Right lung (tissue), 2 donors: ENCODE measurements at regions not wholly inside any gene's neighbourhood (a gene's known extent, or its start where the extent isn't known, plus 50 kb on each side); places are given as distances from the start of the nearest gene placed in this dataset.
"Not testable (repeated sequence)": the region's sequence is repeated elsewhere in the genome, so short reads cannot be mapped to it uniquely, and the experiment has no call there.

Experiments used
- DNase-seq, 2 donors: peaks; one replicate each; pipeline ENCODE4 v3.0.0-alpha.2; 2013

DNA sequence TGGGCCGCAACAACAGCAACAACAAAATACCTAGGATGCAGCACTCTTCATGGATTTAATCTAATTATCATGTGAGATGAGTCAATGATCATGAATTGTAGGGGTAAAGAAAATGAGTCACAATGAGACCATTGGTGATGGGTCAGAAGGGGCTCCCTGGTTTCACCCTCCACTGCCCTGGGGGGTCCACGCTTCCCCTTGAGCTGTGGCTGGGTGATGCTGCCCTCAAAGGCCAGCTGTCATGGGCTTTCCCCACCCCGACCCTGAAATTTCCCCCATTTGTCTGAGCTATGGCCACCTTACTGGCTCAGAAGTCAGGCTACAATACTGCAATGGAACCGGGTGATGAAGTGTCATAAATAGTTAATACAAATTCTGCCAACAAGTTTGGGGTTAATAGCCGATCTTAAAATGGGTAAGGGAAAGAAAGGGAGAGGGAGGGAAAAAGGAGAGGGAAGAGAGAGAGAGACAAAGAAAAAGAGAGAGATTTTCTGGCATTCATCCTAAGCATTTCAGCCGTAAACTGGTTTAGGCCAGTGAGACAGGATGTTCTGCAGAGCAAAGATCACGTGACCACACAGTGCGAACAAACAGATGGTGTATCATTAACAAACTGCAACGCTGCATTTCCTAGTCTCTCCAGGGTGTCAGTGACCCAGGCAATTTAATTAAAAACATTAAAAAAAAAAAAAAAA, 143.4 kb upstream of the ERRFI1 start:
- DNase-seq, result peak; percentile 87 to 90

DNA sequence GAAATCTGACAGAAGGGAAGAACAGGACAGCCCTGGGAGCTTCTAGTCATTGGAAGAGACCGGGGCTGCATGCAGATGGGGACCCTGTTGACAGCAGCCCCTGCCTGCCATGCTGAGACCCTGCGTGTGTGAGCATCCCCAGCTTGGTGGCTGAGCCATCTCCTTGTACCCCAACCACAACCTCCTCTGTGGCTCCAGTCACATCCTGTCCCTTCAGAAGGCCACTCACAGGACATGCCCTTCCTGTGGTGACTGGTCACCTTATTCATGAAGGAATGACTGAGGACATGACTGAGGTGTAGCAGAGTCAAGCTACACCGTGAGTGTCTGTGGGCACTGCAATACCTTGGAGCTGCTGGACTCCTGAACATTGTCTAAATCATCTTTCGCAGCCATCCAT, 141.8 kb upstream of the ERRFI1 start:
- DNase-seq, result no peak

DNA sequence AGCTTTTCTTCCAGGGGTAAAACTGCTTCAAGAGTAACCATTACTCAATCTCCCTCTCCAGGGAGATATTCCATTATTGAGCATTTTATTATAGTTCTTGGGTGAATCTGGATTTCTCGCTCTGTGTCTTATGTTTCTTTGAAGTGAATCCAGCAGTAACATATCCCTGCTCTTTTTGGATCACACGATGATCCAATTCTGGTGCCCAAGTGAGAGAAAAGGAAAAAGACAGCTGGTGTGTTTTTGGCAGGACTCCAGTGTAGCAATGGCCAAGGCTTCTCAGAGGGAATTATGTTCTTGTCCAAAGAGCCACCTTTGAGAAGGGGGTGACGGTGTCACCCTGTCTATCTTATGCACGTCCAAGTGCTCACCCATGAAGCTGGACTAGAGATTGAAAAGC, 140.3 kb upstream of the ERRFI1 start:
- peak in 1 of 2 donors; percentile 13 for DNase-seq

DNA sequence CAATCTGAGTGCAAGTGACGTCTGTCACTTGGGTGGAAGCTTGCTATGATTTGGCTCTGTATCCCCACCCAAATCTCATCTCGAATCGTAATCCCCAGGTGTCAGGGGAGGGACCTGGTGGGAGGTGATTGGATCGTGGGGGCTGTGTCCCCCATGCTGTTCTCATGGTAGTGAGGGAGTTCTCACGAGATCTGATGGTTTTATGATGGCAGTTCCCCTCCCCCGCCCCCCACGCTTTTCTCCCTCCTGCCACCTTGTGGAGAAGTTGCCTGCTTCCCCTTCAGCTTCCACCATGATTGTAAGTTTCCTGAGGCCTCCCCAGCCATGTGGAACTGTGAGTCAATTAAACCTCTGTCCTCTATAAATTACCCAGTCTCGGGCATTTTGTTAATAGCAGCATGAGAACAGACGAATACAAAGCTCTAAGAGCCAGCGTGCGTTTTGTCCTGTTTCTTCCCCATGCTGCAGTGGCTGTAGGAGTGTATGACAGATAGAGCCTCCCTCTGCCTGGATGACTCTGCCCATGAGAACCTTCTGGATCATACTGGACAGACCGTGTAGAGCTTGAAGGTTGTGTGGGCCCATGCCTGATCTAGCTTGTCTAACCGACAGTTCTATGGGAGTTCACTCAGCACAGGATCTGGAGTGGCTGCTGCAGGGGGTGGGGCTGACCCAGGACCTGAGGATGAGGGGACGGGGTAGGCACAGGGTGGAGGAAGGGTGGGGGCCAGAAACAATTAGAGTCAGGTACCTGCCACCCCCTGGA, 139.7 kb upstream of the ERRFI1 start:
- no peak for DNase-seq

DNA sequence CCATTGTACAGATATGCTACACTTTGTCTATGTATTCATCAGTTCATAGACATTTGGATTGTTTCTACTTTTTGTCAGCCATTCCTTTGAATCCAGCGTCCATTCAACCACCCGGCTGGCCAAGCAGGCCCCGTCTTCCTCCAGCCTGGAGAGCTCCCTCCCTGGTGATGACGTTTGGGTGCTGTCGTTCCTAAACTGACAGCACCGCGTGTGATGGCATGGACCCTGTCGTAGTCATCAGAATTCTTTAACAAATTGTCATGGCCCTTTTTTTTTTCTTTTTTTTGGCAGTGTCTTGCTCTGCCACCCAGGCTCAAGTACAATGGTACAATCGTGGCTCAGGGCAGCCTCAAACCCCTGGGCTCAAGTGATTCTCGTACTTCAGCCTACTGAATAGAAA, 138.6 kb upstream of the ERRFI1 start:
- no peak for DNase-seq

DNA sequence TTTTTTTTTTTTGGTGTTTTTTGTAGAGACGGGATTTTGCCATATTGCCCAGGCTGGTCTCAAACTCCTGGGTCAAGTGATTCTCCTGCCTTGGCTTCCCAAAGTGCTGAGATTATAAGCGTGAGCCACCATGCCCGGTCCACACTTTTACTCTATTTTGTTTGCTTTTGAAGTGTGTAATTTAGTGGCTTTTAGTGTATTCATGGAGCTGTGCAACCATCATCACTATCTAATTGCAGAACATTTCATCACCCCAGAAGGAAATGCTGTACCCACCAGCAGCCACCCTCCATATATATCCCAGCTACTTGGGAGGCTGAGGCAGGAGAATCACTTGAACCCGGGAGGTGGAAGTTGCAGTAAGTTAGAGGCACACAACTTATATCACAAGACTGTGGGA, 136.9 kb upstream of the ERRFI1 start:
- DNase-seq, result no peak

DNA sequence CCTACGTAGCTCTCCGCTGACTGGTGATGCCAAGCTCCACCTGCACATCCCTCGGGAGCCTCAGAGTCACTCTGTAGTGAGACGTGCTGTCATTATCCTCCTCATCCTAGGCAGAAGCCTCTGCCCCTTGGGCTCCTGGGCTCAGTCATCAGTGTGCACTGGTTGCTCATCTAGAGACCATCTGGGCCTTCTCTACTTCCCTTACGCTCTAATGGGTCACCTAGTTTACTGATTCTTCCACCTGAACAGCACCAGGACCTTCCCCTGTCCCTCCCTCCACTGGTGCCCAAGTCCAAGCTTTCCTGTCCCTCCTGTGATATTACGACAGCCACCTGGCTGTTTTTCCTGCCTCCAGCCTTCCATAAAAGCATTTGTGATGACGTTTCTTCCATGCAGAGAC, 136.1 kb upstream of the ERRFI1 start:
- no peak for DNase-seq

DNA sequence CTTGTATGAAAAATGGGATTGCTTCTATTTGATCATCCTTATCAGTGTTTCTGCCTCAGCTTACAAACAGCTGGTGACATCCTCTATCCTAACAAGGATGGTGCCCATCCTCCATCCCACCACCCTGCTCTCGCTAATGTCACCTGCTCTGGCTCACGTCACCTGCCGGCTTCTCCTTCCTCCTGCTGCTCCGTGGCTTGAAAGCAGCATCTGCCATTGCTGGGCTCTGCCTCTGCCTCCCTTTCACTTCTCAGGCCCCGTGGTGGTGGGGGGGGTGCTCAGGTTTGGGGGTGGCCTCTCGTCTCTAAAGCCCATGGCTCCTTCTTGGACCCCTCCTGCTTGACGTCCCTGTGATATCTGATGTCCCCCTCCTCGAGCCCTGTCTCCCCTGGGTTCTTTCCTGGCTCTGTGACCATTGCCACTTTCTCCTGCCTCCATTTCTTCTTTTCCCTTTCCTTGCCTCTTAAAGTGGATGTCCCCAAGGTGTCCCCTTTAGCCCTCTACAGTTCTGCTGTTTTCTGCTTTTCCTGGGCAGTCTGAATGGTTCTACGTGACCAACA, 135.5 kb upstream of the ERRFI1 start:
- DNase-seq, result no peak

DNA sequence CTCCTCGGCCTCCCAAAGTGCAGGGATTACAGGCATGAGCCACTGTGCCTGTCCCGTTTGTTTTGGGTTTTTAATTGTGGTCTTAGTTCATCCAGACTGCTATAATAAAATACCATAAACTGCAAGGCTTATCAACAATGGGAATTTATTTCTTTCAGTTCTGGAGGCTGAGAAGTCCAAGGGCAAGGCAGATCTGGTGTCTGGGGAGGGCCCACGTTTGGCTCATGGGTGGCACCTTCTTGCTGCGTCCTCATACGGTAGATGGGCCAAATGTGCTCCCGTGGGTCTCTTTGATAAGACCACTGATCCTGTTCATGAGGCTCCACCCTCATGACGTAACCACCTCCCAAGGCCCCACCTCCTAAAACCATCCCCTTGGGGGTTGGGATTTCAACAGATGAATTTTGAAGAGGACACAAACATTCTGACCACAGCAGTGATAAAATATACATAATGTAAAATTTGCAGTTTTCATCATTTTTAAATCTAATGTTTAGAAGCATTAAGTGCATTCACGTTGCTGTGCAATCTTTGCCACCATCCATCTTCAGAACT, 133.4 kb upstream of the ERRFI1 start:
- DNase-seq, result no peak

DNA sequence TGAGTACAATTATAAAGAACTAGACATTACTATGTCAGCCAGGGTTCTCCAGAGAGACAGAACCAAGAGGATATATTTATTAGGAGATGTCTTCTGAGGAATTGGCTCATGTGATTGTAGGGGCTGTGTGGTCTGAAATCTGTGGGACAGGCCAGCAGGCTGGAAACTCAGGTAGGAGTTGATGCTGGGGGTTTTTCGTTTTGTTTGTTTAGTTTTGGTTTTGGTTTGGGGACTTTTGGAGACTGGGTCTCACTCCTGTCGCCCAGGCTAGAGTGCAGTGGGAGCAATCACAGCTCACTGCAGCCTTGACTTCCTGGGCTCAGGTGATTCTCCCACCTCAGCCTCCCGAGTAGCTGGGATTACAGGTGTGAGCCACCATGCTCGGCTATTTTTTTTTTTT, 132.9 kb upstream of the ERRFI1 start:
- no peak for DNase-seq

DNA sequence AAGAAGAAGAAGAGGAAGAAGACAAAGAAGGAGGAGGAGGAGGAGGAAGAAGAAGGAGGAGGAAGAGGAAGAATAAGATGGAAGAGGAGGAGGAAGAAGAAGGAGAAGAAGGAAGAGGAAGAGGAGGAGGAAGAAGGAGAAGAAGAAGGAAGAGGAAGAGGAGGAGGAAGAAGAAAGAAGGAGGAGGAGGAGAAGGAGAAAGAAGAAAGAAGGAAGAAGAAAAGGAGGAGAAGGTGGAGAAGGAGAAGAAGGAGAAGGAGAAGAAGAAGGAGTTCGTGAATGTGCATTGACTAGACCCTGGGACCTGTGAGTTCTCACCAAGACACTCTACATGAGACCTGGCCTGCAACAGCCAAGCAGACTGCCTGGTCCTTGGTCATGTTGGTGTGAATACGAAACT, 131.7 kb upstream of the ERRFI1 start:
- DNase-seq, result no peak

DNA sequence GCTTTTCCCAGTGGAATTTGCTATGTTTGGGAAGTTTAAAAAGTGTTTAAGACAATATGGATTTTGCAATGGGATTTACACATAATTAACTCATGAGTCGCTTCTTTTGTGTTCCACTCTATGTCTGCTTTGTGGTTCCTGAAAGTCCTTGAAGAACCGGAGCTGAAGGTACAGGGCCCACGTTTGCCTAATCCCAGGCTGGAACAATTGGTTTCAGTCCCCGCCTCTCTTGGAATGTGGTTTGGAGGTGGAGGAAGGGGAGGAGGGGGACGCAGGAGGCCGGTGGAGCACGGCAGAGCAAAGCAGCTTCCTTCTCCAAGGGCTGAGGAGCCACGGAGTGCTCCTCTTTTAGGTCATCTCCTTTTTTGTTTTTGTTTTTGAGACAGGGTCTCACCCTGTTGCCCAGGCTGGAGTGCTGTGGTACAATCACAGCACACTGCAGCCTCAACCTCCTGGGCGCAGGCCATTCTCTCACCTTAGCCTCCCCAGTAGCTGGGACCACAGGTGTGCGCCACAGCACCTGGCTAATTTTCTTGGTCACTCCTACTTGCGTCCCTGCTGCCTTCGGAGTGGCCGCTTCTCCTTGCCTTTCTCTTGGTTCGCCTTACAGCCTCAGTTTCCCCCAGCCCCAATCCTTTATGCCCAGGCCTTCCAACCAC, 129.5 kb upstream of the ERRFI1 start:
- DNase-seq, result peak in 1 of 2 donors; percentile 20

DNA sequence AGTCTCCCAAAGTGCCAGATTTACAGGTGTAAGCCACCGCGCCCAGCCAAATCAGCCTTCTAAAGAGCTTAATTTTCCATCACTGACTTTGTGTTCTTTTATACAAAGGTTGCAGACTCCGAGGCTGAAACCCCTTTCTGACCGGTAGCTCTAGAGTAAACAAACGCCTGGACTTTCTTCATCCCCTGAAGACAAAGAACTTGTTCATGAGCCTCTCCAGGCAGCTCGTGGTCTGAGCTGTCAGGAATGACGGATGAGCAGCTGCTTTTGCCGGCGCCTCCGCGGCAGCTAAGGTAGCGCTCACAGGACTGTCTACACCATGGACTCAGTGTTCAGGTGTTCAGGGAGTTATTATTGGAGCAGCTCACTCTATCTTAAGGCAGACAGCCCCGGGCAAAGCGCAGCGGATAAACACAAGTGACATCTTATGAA, 128.5 kb upstream of the ERRFI1 start:
- DNase-seq, result no peak

DNA sequence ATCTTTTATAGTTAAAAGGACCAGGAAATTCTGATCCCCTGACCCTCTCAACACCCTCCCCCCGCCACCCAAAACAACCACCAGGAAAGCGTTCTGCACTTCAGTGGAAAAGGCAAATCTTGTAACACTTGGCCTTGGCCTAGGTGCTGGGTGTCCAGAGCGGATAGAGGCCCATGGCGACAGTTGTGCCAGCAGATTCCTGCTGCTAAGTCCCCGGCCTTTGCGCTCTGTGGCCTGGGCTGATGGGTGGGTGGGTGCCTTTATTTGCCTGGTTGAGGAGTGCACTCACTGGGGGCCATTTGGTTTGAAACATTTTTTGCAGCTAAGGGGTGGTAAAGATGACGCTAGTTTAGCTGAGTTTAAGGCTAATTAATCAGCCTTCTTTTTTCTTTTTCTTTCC, 127.9 kb upstream of the ERRFI1 start:
- DNase-seq, result no peak

DNA sequence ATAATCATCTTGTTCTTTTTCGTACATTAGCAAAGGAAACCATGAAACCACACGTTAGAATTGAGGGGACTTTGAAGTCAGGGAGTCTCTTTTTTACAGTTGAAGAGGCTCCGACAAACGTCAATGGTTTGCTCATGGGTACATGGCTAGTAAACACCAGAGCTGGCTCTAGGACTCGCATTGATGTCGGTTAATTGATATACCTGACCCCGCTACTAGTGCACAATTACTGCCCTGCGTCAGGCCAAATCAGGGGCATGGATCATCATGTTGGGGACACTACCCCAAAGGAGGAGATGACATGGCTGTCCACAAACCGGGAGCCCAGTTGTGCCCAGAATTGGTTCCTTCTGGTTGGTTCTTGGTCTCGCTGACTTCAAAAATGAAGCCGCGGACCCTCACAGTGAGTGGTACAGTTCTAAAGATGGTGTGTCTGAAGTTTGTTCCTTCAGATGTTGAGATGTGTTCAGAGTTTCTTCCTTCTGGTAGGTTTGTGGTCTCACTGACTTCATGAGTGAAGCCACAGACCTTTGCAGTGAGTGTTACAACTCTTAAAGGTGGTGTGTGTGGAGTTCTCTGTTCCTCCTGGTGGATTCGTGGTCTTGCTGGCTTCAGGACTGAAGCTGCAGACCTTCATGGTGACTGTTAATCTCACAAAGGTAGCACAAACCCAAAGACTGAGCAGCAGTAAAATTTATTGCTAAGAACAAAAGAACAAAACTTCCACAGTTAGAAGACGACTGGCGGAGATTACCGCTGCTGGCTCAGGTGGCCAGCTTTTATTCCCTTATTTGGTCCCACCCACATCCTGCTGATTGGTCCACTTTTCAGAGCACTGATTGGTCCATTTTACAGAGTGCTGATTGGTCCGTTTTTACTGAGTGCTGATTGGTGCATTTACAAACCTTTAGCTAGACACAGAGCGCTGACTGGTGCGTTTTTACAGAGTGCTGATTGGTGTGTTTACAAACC, 126.9 kb upstream of the ERRFI1 start:
- no peak for DNase-seq

DNA sequence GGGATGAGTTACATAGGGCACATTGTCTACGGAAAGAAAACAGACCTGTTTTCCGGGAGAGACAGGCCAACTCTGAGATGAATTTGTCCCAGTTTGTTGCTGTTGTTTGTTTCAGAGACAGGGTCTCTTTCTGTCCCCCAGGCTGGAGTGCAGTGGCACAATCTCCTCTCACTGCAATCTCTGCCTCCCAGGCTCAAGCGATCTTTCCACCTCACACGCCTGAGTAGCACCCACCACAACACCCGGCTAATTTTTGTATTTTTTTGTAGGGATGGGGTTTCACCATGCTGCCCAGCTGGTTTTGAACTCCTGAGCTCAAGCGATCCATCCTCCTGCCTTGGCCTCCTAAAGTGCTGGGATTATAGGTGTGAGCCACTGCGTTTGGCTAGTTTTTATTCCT, 125.5 kb upstream of the ERRFI1 start:
- DNase-seq, result no peak

DNA sequence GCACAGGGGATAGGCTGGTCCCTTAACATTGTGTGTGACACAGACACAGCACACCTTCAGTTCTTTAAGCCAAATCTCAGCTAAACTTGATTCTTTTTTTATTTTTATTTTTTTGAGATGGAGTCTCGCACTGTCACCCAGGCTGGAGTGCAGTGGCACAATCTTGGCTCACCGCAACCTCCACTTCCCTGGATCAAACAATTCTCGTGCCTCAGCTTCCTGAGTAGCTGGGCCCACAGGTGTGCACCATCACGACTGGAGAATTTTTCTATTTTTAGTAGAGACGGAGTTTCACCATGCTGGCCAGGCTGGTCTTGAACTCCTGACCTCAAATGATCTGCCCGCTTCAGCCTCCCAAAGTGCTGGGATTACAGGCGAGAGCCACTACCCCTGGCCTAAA, 123.6 kb upstream of the ERRFI1 start:
- not testable (repeated sequence) for DNase-seq

DNA sequence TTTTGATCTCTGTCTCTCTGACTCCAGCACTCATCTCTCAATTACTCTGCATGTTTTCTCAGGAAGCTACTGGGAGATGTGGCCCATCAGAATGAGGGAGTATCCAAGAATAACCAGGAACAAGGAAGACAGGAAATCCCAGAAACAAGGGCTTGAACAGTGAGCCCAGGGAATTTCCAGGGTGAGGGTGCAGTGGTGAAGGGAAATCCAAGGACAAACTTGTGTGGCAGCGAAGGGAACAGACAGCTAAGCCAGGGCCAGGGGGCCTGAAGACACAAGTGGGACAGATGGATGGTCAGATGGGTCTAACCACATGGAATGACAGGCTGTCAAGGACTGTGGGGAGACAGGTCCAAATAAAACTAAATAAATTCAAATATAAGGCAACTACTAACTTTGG, 121.8 kb upstream of the ERRFI1 start:
- no peak for DNase-seq

DNA sequence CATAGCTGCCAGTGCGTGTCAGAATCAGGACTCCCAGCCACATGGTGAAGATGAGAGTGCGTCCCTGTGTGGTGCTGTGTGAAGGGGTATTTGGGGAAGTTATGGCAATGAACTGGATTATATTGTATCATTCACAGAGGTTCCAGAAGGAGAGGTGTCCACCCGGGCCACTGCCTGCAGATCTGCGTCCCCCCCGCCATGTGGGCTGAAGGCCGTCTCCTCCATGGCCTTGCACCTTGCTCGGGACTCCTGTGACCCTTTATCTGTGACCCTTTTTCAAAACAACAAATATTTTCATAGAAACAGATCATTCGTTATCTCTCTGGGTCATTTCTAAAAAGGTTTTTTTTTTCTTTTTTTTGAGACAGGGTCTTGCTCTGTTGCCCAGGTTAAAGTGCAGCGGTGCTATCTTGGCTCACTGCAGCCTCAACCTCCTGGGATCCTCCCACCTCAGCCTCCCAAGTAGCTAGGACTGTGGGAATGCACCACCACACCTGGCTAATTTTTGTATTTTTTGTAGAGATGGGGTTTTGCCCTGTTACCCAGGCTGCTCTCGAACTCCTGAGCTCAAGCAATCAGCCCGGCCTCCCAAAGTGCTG, 120.2 kb upstream of the ERRFI1 start:
- DNase-seq, result no peak

DNA sequence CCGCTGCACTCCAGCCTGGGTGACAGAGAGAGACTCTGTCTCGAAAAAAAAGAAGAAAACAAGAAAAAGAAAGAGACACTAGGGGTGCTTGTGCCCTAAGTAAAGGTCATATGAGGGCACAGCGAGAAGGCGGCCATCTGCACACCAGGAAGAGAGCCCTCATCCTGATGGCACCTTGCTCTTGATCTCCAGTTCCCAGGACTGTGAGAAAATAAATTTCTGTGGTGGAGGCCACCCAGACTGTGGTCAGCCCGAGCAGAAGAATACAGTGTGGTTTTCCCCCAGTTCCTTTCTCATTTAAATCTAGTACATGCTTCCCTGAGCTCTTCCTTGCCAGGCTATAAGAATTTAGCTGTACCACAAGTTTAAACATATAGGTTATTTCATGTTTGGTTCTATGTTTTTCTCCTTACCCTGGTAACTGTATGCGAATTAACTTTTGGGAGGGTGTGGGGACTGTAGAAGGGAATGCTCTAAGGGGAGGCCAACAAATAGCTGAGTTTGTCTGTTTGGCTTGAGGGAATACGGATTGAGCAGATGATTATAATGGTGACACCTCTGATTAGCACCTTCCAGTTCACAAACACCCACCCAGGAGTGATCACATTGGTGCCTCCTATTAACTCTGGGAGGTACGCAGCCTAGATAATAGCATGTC, 119.6 kb upstream of the ERRFI1 start:
- no peak for DNase-seq
